PC-3 (cell line): ENCODE measurements at regions not wholly inside any gene's neighbourhood (a gene's known extent, or its start where the extent isn't known, plus 50 kb on each side); places are given as distances from the start of the nearest gene placed in this dataset.

Experiments used
- CTCF ChIP-seq: fragments of 300-600 bp; sonication (generic); conservative IDR thresholded peaks from 2 replicates; pipeline ENCODE4 v1.5.1; 2017; ENCODE audit warnings: antibody characterized with exemption, low read depth, mild to moderate bottlenecking, low read length
- EZH2 ChIP-seq: fragments of 300-600 bp; sonication (generic); IDR thresholded peaks from one replicate; pipeline ENCODE4 v1.6.1; 2017; ENCODE audit warnings: antibody characterized with exemption, mild to moderate bottlenecking, low read length; ENCODE audit not compliant: unreplicated experiment

DNA sequence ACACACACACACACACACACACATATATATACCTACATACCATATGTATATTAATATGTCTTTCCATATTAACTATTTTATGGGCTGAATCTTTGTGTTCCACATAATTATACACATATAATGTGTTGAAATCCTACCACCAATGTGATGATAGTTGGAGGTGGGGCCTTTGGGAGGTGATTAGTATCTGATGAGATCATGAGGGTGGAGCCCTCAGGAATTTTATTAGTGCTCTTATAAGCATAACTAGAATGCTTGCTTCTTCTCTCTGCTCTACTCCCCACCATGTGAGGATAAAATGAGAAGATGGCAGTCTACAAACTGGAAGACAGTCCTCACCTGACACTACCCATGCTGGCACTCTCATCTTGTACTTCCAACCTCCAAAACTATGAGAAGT is 1193.5 kb upstream of the FLRT2 start:
- TF ChIP-seq CTCF (no peak), EZH2 (no peak)
